ENCODE measurements at regions not wholly inside any gene's neighbourhood (a gene's known extent, or its start where the extent isn't known, plus 50 kb on each side); places are given as distances from the start of the nearest gene placed in this dataset.

DNA sequence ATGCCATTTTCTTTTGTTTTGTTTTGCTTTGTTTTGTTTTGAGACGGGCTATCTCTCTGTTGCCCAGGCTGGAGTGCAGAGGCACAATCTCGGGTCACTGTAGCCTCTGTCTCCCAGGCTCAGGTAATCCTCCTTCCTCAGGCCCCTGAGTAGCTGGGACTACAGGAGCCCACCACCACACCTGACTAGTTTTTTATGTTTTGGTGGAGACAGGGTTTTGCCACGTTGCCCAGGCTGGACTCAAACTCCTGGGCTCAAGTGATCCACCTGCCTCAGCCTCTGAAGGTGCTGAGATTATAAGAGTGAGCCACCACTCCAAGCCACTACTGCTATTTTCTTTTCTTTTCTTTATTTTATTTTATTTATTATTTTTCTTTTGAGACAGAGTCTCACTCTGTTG, 54.0 kb upstream of the S1PR3 start:
- TF ChIP-seq, protein P1, sequence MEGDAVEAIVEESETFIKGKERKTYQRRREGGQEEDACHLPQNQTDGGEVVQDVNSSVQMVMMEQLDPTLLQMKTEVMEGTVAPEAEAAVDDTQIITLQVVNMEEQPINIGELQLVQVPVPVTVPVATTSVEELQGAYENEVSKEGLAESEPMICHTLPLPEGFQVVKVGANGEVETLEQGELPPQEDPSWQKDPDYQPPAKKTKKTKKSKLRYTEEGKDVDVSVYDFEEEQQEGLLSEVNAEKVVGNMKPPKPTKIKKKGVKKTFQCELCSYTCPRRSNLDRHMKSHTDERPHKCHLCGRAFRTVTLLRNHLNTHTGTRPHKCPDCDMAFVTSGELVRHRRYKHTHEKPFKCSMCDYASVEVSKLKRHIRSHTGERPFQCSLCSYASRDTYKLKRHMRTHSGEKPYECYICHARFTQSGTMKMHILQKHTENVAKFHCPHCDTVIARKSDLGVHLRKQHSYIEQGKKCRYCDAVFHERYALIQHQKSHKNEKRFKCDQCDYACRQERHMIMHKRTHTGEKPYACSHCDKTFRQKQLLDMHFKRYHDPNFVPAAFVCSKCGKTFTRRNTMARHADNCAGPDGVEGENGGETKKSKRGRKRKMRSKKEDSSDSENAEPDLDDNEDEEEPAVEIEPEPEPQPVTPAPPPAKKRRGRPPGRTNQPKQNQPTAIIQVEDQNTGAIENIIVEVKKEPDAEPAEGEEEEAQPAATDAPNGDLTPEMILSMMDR (IDR thresholded peaks at IDR 0.05): no peak
- no peak for TF ChIP-seq EP300 (IDR thresholded peaks at IDR 0.05)
- no peak for TF ChIP-seq POLR2AphosphoS5 (IDR thresholded peaks at IDR 0.05)
- TF ChIP-seq POLR2A (IDR thresholded peaks at IDR 0.05): no peak

Data from suprapubic skin (tissue), 4 donors.